Gastroesophageal sphincter (tissue), 3 donors: ENCODE measurements at regions not wholly inside any gene's neighbourhood (a gene's known extent, or its start where the extent isn't known, plus 50 kb on each side); places are given as distances from the start of the nearest gene placed in this dataset.

Experiments
- EP300 ChIP-seq: sonication (generic); formaldehyde crosslinking; IDR thresholded peaks from one replicate; pipeline ENCODE4 v1.6.1; 2017; ENCODE audit warnings: antibody characterized with exemption, mild to moderate bottlenecking
- POLR2A ChIP-seq, 2 donors: fragments of 450-650 bp; IDR thresholded peaks; one replicate each; pipeline ENCODE4 v1.6.1; 2017; ENCODE audit warnings: antibody characterized with exemption in 2 of 2, mild to moderate bottlenecking in 2 of 2, moderate library complexity in 1 of 2
- TF ChIP-seq, protein P1 (sequence below), 4 experiments: fragments of 200-600 bp in 2 of 4; fragments of 450-650 bp in 2 of 4; sonication (generic) in 1 of 4; IDR thresholded peaks; one replicate each; pipeline ENCODE4 v1.5.1; 2017 to 2019; ENCODE audit warnings: antibody characterized with exemption in 4 of 4, mild to moderate bottlenecking in 2 of 4, moderate library complexity in 2 of 4

DNA sequence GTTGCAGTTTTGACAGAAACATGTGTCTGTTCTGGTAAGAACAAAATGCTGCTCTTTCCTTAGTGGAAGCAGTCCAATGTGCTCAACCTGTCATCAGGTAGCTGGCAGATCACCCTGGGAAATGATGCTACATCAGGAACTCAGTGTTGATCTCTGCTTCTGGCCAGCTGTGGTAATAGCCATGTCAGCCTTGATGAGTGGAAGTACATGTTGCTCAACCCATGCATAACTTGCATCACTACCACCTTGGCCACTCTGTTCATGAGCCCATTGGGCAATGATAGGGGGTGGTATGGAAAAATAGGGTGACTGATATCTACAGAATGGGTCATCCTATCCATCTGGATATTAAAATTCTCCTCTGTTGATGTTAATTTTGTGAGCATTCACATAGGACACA lies 411.0 kb downstream of the C12orf50 start:
- TF ChIP-seq POLR2A (IDR thresholded peaks at IDR 0.05), result no peak
- no peak for TF ChIP-seq EP300
- TF ChIP-seq, protein P1, sequence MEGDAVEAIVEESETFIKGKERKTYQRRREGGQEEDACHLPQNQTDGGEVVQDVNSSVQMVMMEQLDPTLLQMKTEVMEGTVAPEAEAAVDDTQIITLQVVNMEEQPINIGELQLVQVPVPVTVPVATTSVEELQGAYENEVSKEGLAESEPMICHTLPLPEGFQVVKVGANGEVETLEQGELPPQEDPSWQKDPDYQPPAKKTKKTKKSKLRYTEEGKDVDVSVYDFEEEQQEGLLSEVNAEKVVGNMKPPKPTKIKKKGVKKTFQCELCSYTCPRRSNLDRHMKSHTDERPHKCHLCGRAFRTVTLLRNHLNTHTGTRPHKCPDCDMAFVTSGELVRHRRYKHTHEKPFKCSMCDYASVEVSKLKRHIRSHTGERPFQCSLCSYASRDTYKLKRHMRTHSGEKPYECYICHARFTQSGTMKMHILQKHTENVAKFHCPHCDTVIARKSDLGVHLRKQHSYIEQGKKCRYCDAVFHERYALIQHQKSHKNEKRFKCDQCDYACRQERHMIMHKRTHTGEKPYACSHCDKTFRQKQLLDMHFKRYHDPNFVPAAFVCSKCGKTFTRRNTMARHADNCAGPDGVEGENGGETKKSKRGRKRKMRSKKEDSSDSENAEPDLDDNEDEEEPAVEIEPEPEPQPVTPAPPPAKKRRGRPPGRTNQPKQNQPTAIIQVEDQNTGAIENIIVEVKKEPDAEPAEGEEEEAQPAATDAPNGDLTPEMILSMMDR (IDR thresholded peaks at IDR 0.05), result no peak
